Vagina (tissue), 2 donors: ENCODE measurements at regions not wholly inside any gene's neighbourhood (a gene's known extent, or its start where the extent isn't known, plus 50 kb on each side); places are given as distances from the start of the nearest gene placed in this dataset.
"Not testable (repeated sequence)": the region's sequence is repeated elsewhere in the genome, so short reads cannot be mapped to it uniquely, and the experiment has no call there.

Experiments
- POLR2A ChIP-seq, 2 donors: fragments of 450-650 bp; IDR thresholded peaks; one replicate each; pipeline ENCODE4 v1.6.1; 2017; ENCODE audit warnings: antibody characterized with exemption in 2 of 2, mild to moderate bottlenecking in 2 of 2, moderate library complexity in 2 of 2
- TF ChIP-seq, protein P1 (sequence below), 3 experiments: fragments of 450-650 bp in 2 of 3; fragments of 200-600 bp in 1 of 3; sonication (generic) in 1 of 3; IDR thresholded peaks; one replicate each; pipeline ENCODE4 v1.5.1; 2017 to 2019; ENCODE audit warnings: antibody characterized with exemption in 3 of 3, mild to moderate bottlenecking in 2 of 3, moderate library complexity in 2 of 3

DNA sequence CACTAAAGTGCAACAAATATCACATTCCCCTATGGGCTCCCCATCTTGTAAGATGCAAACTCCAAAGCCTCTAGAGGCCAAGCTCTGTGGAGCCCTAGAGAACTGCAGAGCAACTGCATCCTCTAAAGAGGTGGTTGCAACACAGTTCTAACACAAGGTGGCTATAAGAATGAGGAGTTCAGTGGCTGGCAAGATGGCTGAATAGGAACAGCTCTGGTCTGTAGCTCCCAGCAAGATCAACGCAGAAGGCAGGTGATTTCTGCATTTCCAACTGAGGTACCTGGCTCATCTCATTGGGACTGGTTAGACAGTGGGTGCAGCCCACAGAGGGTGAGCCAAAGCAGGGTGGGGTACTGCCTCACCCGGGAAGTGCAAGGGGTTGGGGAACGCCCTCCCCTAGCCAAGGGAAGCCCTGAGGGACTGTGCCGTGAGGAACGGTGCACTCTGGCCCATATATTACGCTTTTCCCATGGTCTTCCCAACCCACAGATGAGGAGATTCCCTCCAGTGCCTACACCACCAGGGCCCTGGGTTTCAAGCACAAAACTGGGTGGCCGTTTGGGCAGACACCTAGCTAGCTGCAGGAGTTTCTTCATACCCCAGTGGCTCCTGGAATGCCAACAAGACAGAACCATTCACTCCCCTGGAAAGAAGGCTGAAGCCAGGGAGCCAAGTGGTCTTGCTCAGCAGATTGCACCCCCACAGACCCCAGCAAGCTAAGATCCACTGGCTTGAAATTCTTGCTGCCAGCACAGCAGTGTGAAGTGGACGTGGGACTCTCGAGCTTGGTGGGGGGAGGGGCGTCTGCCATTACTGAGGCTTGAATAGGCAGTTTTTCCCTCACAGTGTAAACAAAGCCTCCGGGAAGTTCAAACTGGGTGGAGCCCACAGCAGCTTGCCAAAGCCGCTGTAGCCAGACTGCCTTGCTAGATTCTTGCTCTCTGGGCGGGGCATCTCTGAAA, 188.6 kb upstream of the EGLN3 start:
- TF ChIP-seq, protein P1, sequence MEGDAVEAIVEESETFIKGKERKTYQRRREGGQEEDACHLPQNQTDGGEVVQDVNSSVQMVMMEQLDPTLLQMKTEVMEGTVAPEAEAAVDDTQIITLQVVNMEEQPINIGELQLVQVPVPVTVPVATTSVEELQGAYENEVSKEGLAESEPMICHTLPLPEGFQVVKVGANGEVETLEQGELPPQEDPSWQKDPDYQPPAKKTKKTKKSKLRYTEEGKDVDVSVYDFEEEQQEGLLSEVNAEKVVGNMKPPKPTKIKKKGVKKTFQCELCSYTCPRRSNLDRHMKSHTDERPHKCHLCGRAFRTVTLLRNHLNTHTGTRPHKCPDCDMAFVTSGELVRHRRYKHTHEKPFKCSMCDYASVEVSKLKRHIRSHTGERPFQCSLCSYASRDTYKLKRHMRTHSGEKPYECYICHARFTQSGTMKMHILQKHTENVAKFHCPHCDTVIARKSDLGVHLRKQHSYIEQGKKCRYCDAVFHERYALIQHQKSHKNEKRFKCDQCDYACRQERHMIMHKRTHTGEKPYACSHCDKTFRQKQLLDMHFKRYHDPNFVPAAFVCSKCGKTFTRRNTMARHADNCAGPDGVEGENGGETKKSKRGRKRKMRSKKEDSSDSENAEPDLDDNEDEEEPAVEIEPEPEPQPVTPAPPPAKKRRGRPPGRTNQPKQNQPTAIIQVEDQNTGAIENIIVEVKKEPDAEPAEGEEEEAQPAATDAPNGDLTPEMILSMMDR (IDR thresholded peaks at IDR 0.05) = not testable (repeated sequence)
- not testable (repeated sequence) for TF ChIP-seq POLR2A (IDR thresholded peaks at IDR 0.05)
